H9 (cell line): ENCODE measurements at regions not wholly inside any gene's neighbourhood (a gene's known extent, or its start where the extent isn't known, plus 50 kb on each side); places are given as distances from the start of the nearest gene placed in this dataset.
"Not testable (repeated sequence)": the region's sequence is repeated elsewhere in the genome, so short reads cannot be mapped to it uniquely, and the experiment has no call there.

Experiments
- DNase-seq: peaks from one replicate; pipeline ENCODE4 v3.0.0-alpha.2; 2017
- H2AFZ ChIP-seq: one replicate; pipeline ENCODE4 v1.6.1; 2013; ENCODE audit warnings: mild to moderate bottlenecking, low read length, control low read depth, moderate library complexity
- H2AK5ac ChIP-seq: 2 replicates; pipeline ENCODE4 v1.6.1; 2013; ENCODE audit warnings: low read length, control low read depth, mixed read lengths; ENCODE audit not compliant: insufficient read length
- H2BK120ac ChIP-seq: one replicate; pipeline ENCODE4 v1.6.1; 2013; ENCODE audit warnings: low read depth, mild to moderate bottlenecking, low read length, control low read depth, inconsistent platforms; ENCODE audit not compliant: poor library complexity, severe bottlenecking
- H2BK12ac ChIP-seq: 2 replicates; pipeline ENCODE4 v1.6.1; 2013; ENCODE audit warnings: low read length, control low read depth, mixed read lengths, low read depth; ENCODE audit not compliant: insufficient read length
- H2BK15ac ChIP-seq: 2 replicates; pipeline ENCODE4 v1.6.1; 2013; ENCODE audit warnings: low read depth, low read length, control low read depth
- H2BK20ac ChIP-seq: one replicate; pipeline ENCODE4 v1.6.1; 2013; ENCODE audit warnings: low read depth, mild to moderate bottlenecking, low read length, control low read depth, inconsistent platforms; ENCODE audit not compliant: poor library complexity, severe bottlenecking
- H2BK5ac ChIP-seq: 2 replicates; pipeline ENCODE4 v1.6.1; 2013; ENCODE audit warnings: low read length, control low read depth, mixed read lengths; ENCODE audit not compliant: insufficient read length
- H3K14ac ChIP-seq: 2 replicates; pipeline ENCODE4 v1.6.1; 2013; ENCODE audit warnings: low read length, control low read depth; ENCODE audit not compliant: insufficient read depth
- H3K18ac ChIP-seq: 2 replicates; pipeline ENCODE4 v1.6.1; 2013; ENCODE audit warnings: low read depth, mild to moderate bottlenecking, mixed read lengths, low read length, control low read depth; ENCODE audit not compliant: insufficient read length
- H3K23ac ChIP-seq: 2 replicates; pipeline ENCODE4 v1.6.1; 2013; ENCODE audit warnings: low read length, control low read depth, mixed read lengths, low read depth; ENCODE audit not compliant: insufficient read length
- H3K23me2 ChIP-seq: 2 replicates; pipeline ENCODE4 v1.6.1; 2013; ENCODE audit warnings: low read depth, mild to moderate bottlenecking, mixed read lengths, low read length, control low read depth; ENCODE audit not compliant: insufficient read length, poor library complexity, severe bottlenecking
- H3K27ac ChIP-seq: 2 replicates; pipeline ENCODE4 v1.5.1; 2013; ENCODE audit warnings: low read length, control low read depth, mixed read lengths, low read depth; ENCODE audit not compliant: insufficient read length
- H3K27me3 ChIP-seq: 2 replicates; pipeline ENCODE4 v1.6.1; 2013; ENCODE audit warnings: low read length, control low read depth, inconsistent platforms; ENCODE audit not compliant: insufficient read depth
- H3K4ac ChIP-seq: 2 replicates; pipeline ENCODE4 v1.6.1; 2013; ENCODE audit warnings: low read depth, mild to moderate bottlenecking, control low read depth, inconsistent platforms, low read length, moderate library complexity
- H3K4me1 ChIP-seq: 2 replicates; pipeline ENCODE4 v1.6.1; 2013; ENCODE audit warnings: low read length, control low read depth, inconsistent platforms; ENCODE audit not compliant: insufficient read depth
- H3K4me2 ChIP-seq: 2 replicates; pipeline ENCODE4 v1.6.1; 2013; ENCODE audit warnings: low read length, control low read depth, mixed read lengths; ENCODE audit not compliant: insufficient read length, insufficient read depth
- H3K56ac ChIP-seq: 2 replicates; pipeline ENCODE4 v1.6.1; 2013; ENCODE audit warnings: low read depth, mild to moderate bottlenecking, mixed read lengths, low read length, control low read depth; ENCODE audit not compliant: insufficient read length
- H3K79me1 ChIP-seq: 2 replicates; pipeline ENCODE4 v1.6.1; 2013; ENCODE audit warnings: low read depth, mild to moderate bottlenecking, moderate library complexity, low read length, control low read depth, inconsistent platforms; ENCODE audit not compliant: insufficient read depth, poor library complexity, severe bottlenecking
- H3K79me2 ChIP-seq: 2 replicates; pipeline ENCODE4 v1.6.1; 2013; ENCODE audit warnings: low read length, control low read depth, inconsistent platforms; ENCODE audit not compliant: insufficient read depth
- H3K9ac ChIP-seq: 2 replicates; pipeline ENCODE4 v1.6.1; 2013; ENCODE audit warnings: low read length, control low read depth, mixed read lengths; ENCODE audit not compliant: insufficient read length; ENCODE audit errors: extremely low read depth
- H3K9me3 ChIP-seq: one replicate; pipeline ENCODE4 v1.6.1; 2013; ENCODE audit warnings: low read depth, low read length, inconsistent platforms; ENCODE audit not compliant: control insufficient read depth
- H3T11ph ChIP-seq: one replicate; pipeline ENCODE4 v1.6.1; 2013; ENCODE audit warnings: mild to moderate bottlenecking, low read length, control low read depth, inconsistent platforms
- H4K20me1 ChIP-seq: one replicate; pipeline ENCODE4 v1.6.1; 2013; ENCODE audit not compliant: control insufficient read depth, insufficient read length, insufficient read depth
- H4K5ac ChIP-seq: 2 replicates; pipeline ENCODE4 v1.6.1; 2013; ENCODE audit warnings: low read depth, mild to moderate bottlenecking, mixed read lengths, low read length, control low read depth; ENCODE audit not compliant: insufficient read length
- H4K8ac ChIP-seq: replicated peaks from 2 replicates; pipeline ENCODE4 v1.6.1; 2013; ENCODE audit warnings: low read length, control low read depth, mixed read lengths, low read depth; ENCODE audit not compliant: insufficient read length
- H4K91ac ChIP-seq: 2 replicates; pipeline ENCODE4 v1.6.1; 2013; ENCODE audit warnings: low read depth, mild to moderate bottlenecking, moderate library complexity, mixed read lengths, low read length, control low read depth; ENCODE audit not compliant: insufficient read length
- H3K27ac Mint-ChIP-seq, 3 experiments: 2 replicates in 2 of 3; 3 replicates in 1 of 3; pipeline ENCODE4 v1.8.0; 2020 to 2021; ENCODE audit warnings: mixed read lengths in 3 of 3, mild to moderate bottlenecking in 1 of 3, moderate library complexity in 1 of 3
- H3K27me3 Mint-ChIP-seq: 2 replicates; pipeline ENCODE4 v1.8.0; 2021; ENCODE audit warnings: low read depth, mild to moderate bottlenecking, moderate library complexity, mixed read lengths
- H3K36me3 Mint-ChIP-seq, 3 experiments: 2 replicates in 2 of 3; 3 replicates in 1 of 3; pipeline ENCODE4 v1.8.0; 2020 to 2021; ENCODE audit warnings: low read depth in 3 of 3, mixed read lengths in 3 of 3; ENCODE audit not compliant: insufficient read depth in 1 of 3
- H3K4me1 Mint-ChIP-seq, 2 experiments: 2 replicates each; pipeline ENCODE4 v1.8.0; 2020; ENCODE audit warnings: mixed read lengths in 2 of 2
- H3K4me3 Mint-ChIP-seq, 2 experiments: 2 replicates in 1 of 2; 3 replicates in 1 of 2; pipeline ENCODE4 v1.8.0; 2020 to 2021; ENCODE audit warnings: mild to moderate bottlenecking in 2 of 2, mixed read lengths in 2 of 2, moderate library complexity in 1 of 2
- H3K9me3 Mint-ChIP-seq, 2 experiments: 2 replicates in 1 of 2; 3 replicates in 1 of 2; pipeline ENCODE4 v1.8.0; 2020; ENCODE audit warnings: mild to moderate bottlenecking in 2 of 2, mixed read lengths in 2 of 2, moderate library complexity in 1 of 2
- CTCF ChIP-seq: fragments of 200-600 bp; sonication (generic); conservative IDR thresholded peaks from 3 replicates; pipeline ENCODE4 v1.8.0; 2021; ENCODE audit warnings: antibody characterized with exemption, mild to moderate bottlenecking
- WGBS: extraction: QIAGEN DNeasy Blood & Tissue Kit; methylation state at CpG from one replicate; pipeline ENCODE4 v1.1.7; 2013; ENCODE audit warnings: missing lambda C conversion rate, low lambda C conversion rate, mixed read lengths; ENCODE audit not compliant: insufficient read length; ENCODE audit errors: extremely low coverage; 5-methylcytosine and 5-hydroxymethylcytosine counted together

- Histone ChIP-seq H3K18ac (no peak overlapping the region), H3K23me2 (no peaks in the 10 kb centered on the region), H4K8ac (no peak overlapping the region), H3K4me2 (no peak overlapping the region), H3K27me3 (no peaks in the 10 kb centered on the region), H3K79me2 (no peaks in the 10 kb centered on the region), H2BK5ac (no peak overlapping the region), H3K23ac (no peak overlapping the region), H3T11ph (no peak overlapping the region), H3K27ac (no peak overlapping the region), H3K14ac (no peak overlapping the region), H2AK5ac (no peak overlapping the region), H3K4me1 (no peaks in the 10 kb centered on the region; the same call in 1 of the 2 replicates), H4K5ac (no peak overlapping the region), H2BK15ac (no peak overlapping the region), H4K91ac (no peak overlapping the region), H3K4ac (no peak overlapping the region), H2BK120ac (no peak overlapping the region), H4K20me1 (no peaks in the 10 kb centered on the region), H2AFZ (no peak overlapping the region), H3K9ac (no peak overlapping the region), H3K56ac (no peak overlapping the region), H2BK20ac (no peak overlapping the region), H3K9me3 (no peaks in the 10 kb centered on the region), H2BK12ac (no peak overlapping the region), H3K79me1 (no peaks in the 10 kb centered on the region)
- WGBS, result no CpG with 5 or more reads among the region's 3 CpGs
- Mint-ChIP-seq H3K9me3 (no peaks in the 10 kb centered on the region), H3K36me3 (no peaks in the 10 kb centered on the region), H3K27ac (no peak overlapping the region), H3K27me3 (peaks cover 2% of the 10 kb centered on the region), H3K4me3 (no peak overlapping the region), H3K4me1 (peaks cover 6 to 8% of the 10 kb centered on the region in 2 experiments; a peak in 3 of 4 replicates)
- no peak for DNase-seq
- TF ChIP-seq CTCF, result no peak
These were observed 78.3 kb upstream of the PAX8 start for GRCh38 chr2:113357071-113357470.

- not testable (repeated sequence) for H3K23me2 ChIP-seq, H3K36me3 Mint-ChIP-seq, H4K5ac ChIP-seq, H3K9me3 ChIP-seq, H3K18ac ChIP-seq, H2BK12ac ChIP-seq, H2AK5ac ChIP-seq, H2BK5ac ChIP-seq, H4K91ac ChIP-seq, H3K27me3 Mint-ChIP-seq, H3K79me1 ChIP-seq, H2BK15ac ChIP-seq, H3K4me2 ChIP-seq, H4K8ac ChIP-seq, H3K4me1 Mint-ChIP-seq, H3K79me2 ChIP-seq, H3T11ph ChIP-seq, H3K27ac ChIP-seq, H4K20me1 ChIP-seq, H2AFZ ChIP-seq, H3K4ac ChIP-seq, DNase-seq, H3K23ac ChIP-seq, H3K56ac ChIP-seq, H3K9me3 Mint-ChIP-seq, H3K4me3 Mint-ChIP-seq, H2BK120ac ChIP-seq, H3K14ac ChIP-seq, H3K9ac ChIP-seq, H3K4me1 ChIP-seq, H3K27me3 ChIP-seq, H2BK20ac ChIP-seq
- H3K27ac Mint-ChIP-seq, result 0 out of 7 replicates have a peak overlapping the region, but pooled peaks of 1 of the 3 experiments have one; percentile 84
- WGBS, result no CpG with 5 or more reads among the region's 5 CpGs
These were observed 77.6 kb upstream of the PAX8 start for GRCh38 chr2:113356284-113356683.
